Karpas-422 (cell line): ENCODE measurements at regions not wholly inside any gene's neighbourhood (a gene's known extent, or its start where the extent isn't known, plus 50 kb on each side); places are given as distances from the start of the nearest gene placed in this dataset.

Experiments used
- DNase-seq: peaks from one replicate; pipeline ENCODE4 v3.0.0-alpha.2; 2015
- H2AFZ ChIP-seq: fragments of 200-600 bp; sonication (generic); 2 replicates; pipeline ENCODE4 v1.6.1; 2014; ENCODE audit warnings: antibody characterized with exemption, low read length, mixed read lengths
- H3K27ac ChIP-seq: fragments of 200-600 bp; sonication (generic); 2 replicates; pipeline ENCODE4 v1.5.1; 2014; ENCODE audit warnings: mild to moderate bottlenecking, low read length, moderate library complexity
- H3K27me3 ChIP-seq: fragments of 200-600 bp; sonication (generic); 2 replicates; pipeline ENCODE4 v1.6.1; 2014; ENCODE audit warnings: low read length, mixed read lengths
- H3K36me3 ChIP-seq: fragments of 200-600 bp; sonication (generic); 2 replicates; pipeline ENCODE4 v1.6.1; 2014; ENCODE audit warnings: low read length, mixed read lengths; ENCODE audit not compliant: insufficient read depth
- H3K4me1 ChIP-seq: fragments of 200-600 bp; sonication (generic); 2 replicates; pipeline ENCODE4 v1.6.1; 2014; ENCODE audit warnings: mild to moderate bottlenecking, low read length, mixed read lengths
- H3K4me2 ChIP-seq: fragments of 200-600 bp; sonication (generic); 2 replicates; pipeline ENCODE4 v1.6.1; 2014; ENCODE audit warnings: low read length, low read depth, mild to moderate bottlenecking; ENCODE audit not compliant: poor library complexity, severe bottlenecking
- H3K4me3 ChIP-seq: fragments of 200-600 bp; sonication (generic); 2 replicates; pipeline ENCODE4 v1.5.1; 2014; ENCODE audit warnings: mild to moderate bottlenecking, antibody characterized with exemption, low read length, mixed read lengths
- H3K79me2 ChIP-seq: fragments of 200-600 bp; sonication (generic); 2 replicates; pipeline ENCODE4 v1.6.1; 2014; ENCODE audit warnings: mild to moderate bottlenecking, low read length, mixed read lengths
- H3K9ac ChIP-seq: fragments of 200-600 bp; sonication (generic); 2 replicates; pipeline ENCODE4 v1.6.0; 2014; ENCODE audit warnings: low read length
- H3K9me2 ChIP-seq: fragments of 200-600 bp; sonication (generic), shearing (Covaris generic); replicated peaks from 2 replicates; pipeline ENCODE4 v1.6.0; 2014; ENCODE audit warnings: mild to moderate bottlenecking, low read length, moderate library complexity; ENCODE audit not compliant: insufficient read depth
- H3K9me3 ChIP-seq: fragments of 300-700, 200-600 bp; sonication (generic); 2 replicates; pipeline ENCODE4 v1.6.1; 2014; ENCODE audit warnings: low read length, mixed read lengths
- H4K20me1 ChIP-seq: fragments of 200-600 bp; sonication (generic); 2 replicates; pipeline ENCODE4 v1.6.1; 2014; ENCODE audit warnings: mild to moderate bottlenecking, antibody characterized with exemption, low read length, low read depth; ENCODE audit not compliant: insufficient read depth

DNA sequence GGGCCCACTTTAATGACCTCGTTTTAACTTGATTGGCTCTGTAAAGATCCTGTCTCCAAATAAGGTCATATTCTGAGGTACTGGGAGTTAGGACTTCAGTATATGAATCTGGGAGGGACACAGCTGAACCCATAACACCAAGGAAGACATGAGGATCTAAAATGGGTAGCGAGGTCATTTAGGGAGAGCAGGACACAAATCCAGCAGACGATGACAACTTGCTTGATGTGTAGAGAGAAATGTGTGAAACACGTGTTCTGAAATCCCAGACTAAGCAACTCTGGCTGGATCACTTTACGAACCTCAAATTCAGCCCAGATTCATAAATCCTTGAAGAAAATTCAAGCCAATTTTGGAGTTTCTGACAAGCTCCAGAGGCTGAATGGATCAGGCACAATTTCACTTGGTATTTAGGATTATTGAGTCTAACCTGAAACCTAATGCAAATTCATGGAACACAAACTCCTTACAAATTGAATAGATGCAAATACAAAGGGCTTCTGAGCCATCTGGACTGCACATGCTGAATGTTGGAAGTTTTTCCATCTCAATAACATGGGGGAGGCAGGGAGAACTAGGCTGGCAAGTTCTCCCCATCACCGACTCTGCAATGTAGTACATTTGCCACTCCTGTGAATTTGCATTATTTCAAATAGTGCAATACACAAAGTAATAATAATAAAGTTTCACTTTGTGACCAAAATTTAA, 74.0 kb upstream of the SLC30A5 start:
- Histone ChIP-seq H3K36me3 (no peaks in the 10 kb centered on the region), H3K9me3 (no peaks in the 10 kb centered on the region), H4K20me1 (no peaks in the 10 kb centered on the region), H3K9me2 (no peaks in the 10 kb centered on the region), H2AFZ (no peak overlapping the region), H3K79me2 (no peaks in the 10 kb centered on the region), H3K4me1 (no peaks in the 10 kb centered on the region), H3K27ac (no peak overlapping the region), H3K27me3 (no peaks in the 10 kb centered on the region), H3K4me2 (no peak overlapping the region), H3K4me3 (no peak overlapping the region), H3K9ac (no peak overlapping the region)
- DNase-seq: no peak

GRCh38 chr5:69024241-69024651, 69.6 kb upstream of the SLC30A5 start:
- no peaks in the 10 kb centered on the region for H3K36me3 ChIP-seq
- H3K27me3 ChIP-seq: no peaks in the 10 kb centered on the region
- H3K79me2 ChIP-seq: no peaks in the 10 kb centered on the region
- DNase-seq: peak; percentile 87
- no peaks in the 10 kb centered on the region for H3K9me3 ChIP-seq
- H3K4me3 ChIP-seq: no peak overlapping the region
- no peak overlapping the region for H3K27ac ChIP-seq
- no peak overlapping the region for H3K9ac ChIP-seq
- H4K20me1 ChIP-seq: no peaks in the 10 kb centered on the region
- peaks cover 3% of the 10 kb centered on the region for H3K4me1 ChIP-seq
- H3K9me2 ChIP-seq: no peaks in the 10 kb centered on the region
- H3K4me2 ChIP-seq: no peak overlapping the region
- peak overlapping the region; percentile 4; the same call in 1 of the 2 replicates for H2AFZ ChIP-seq

- no peak overlapping the region for H3K27ac ChIP-seq
- H3K4me2 ChIP-seq: no peak overlapping the region
- H3K79me2 ChIP-seq: no peaks in the 10 kb centered on the region
- no peaks in the 10 kb centered on the region for H3K9me2 ChIP-seq
- H3K4me3 ChIP-seq: no peak overlapping the region
- H2AFZ ChIP-seq: no peak overlapping the region
- DNase-seq: no peak
- H3K27me3 ChIP-seq: no peaks in the 10 kb centered on the region
- H4K20me1 ChIP-seq: no peaks in the 10 kb centered on the region
- peaks cover 11% of the 10 kb centered on the region for H3K4me1 ChIP-seq
- H3K9me3 ChIP-seq: no peaks in the 10 kb centered on the region
- no peak overlapping the region for H3K9ac ChIP-seq
- no peaks in the 10 kb centered on the region for H3K36me3 ChIP-seq
Measured at GRCh38 chr5:69029292-69029691, 64.5 kb upstream of the SLC30A5 start.

DNA sequence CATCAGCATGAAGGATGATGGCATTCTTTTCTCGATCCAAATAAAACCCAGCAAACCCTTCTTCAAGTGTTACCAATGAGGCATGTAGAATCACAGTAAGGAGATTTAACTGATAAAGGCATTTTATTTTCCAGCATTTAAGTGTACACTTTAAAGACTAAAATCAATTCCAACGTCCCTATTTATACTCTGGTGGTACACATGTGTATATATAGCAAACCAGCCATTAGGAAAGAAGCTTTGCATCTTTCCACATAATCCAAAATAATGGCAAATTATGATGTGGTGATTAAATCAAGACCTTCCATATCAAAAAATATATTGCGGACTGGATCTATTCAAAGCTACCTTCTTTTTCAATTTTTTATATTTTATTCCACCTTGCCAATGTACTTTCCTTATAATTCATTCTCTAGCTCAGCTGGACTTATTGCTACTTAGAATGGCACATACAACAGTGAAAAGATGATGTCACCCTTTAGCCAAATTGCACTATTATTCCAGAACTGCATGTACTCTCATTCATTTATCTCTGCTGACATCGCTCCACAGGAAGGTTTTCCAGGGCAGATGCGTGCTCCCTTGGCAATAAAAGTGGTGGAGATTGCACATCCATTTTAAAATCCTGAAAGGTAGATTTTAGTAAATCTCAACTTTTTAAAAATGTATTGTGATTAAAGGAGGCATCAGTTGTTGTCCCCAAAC, 63.3 kb upstream of the SLC30A5 start:
- no peak overlapping the region for H3K4me3 ChIP-seq
- H2AFZ ChIP-seq: no peak overlapping the region
- H3K27ac ChIP-seq: no peak overlapping the region
- no peaks in the 10 kb centered on the region for H3K36me3 ChIP-seq
- no peak for DNase-seq
- H3K9me2 ChIP-seq: no peaks in the 10 kb centered on the region
- H4K20me1 ChIP-seq: no peaks in the 10 kb centered on the region
- no peaks in the 10 kb centered on the region for H3K79me2 ChIP-seq
- no peak overlapping the region for H3K9ac ChIP-seq
- H3K4me2 ChIP-seq: no peak overlapping the region
- peaks cover 11% of the 10 kb centered on the region for H3K4me1 ChIP-seq
- H3K9me3 ChIP-seq: no peaks in the 10 kb centered on the region
- no peaks in the 10 kb centered on the region for H3K27me3 ChIP-seq

DNA sequence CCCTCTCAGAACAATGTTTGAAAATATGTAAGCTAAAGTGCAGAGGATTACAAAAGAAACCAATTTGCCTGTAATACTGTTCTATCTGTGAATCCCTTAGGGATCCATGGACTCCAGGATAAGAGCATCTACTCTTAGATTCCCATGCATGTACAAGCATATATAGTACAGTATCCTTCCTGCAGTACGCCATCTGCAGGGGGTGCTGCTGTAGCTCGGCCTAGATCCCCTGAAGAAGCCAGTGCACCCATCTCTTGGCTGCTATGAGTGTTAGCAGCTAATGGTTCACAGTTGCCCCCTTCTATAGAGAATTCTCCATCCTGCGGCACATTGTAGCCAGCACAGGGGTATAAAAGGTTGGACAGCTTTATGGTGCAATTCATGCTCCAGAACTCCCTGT, 61.8 kb upstream of the SLC30A5 start:
- H3K9me2 ChIP-seq: no peaks in the 10 kb centered on the region
- H3K27me3 ChIP-seq: no peaks in the 10 kb centered on the region
- no peaks in the 10 kb centered on the region for H4K20me1 ChIP-seq
- H2AFZ ChIP-seq: no peak overlapping the region
- H3K79me2 ChIP-seq: no peaks in the 10 kb centered on the region
- no peak overlapping the region for H3K4me3 ChIP-seq
- no peak overlapping the region for H3K27ac ChIP-seq
- H3K4me2 ChIP-seq: no peak overlapping the region
- peak; percentile 48 for DNase-seq
- no peak overlapping the region for H3K9ac ChIP-seq
- H3K4me1 ChIP-seq: peaks cover 11% of the 10 kb centered on the region
- no peaks in the 10 kb centered on the region for H3K9me3 ChIP-seq
- H3K36me3 ChIP-seq: no peaks in the 10 kb centered on the region

DNA sequence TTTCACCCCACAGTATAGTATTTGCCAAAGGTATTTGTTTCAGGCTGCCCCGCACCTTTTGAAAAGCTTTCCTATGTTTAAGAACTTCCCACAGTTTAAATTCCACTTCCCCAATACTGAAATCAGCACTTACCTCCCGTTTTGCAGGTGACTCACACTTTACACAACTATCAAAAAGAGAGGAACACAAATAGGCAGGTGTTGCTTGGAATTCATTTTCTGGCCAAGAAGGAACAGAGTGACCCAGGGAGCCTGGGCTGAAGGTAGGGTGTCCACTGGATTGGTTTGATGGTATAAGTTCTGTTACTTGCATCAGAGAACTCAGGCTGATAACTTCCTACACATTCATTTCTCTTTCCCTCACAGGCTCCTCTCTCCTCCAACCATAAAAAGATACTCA, 60.1 kb upstream of the SLC30A5 start:
- Histone ChIP-seq H3K79me2 (no peaks in the 10 kb centered on the region), H3K4me2 (no peak overlapping the region), H3K4me1 (peaks cover 11% of the 10 kb centered on the region), H3K9me3 (no peaks in the 10 kb centered on the region), H3K36me3 (no peaks in the 10 kb centered on the region), H3K9ac (no peak overlapping the region), H2AFZ (no peak overlapping the region), H4K20me1 (no peaks in the 10 kb centered on the region), H3K27ac (no peak overlapping the region), H3K9me2 (no peaks in the 10 kb centered on the region), H3K27me3 (no peaks in the 10 kb centered on the region), H3K4me3 (no peak overlapping the region)
- DNase-seq: no peak

DNA sequence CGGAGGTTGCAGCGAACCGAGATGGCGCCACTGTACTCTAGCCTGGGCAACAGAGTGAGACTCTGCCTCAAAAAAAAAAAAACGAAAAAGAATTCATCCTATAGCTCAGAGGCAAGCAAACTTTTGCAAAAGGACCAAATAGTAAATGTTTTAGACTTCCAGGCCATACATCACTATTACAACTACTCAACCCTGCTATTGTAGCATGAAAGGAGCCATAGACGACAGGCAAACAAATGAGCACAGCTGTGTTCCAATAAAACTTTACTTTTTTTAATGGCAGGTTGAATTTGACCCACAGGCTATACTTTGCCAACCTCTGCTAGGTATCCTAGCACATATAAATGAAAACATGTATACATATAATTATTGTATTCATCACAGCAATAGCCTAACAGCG, 58.9 kb upstream of the SLC30A5 start:
- Histone ChIP-seq H3K79me2 (no peaks in the 10 kb centered on the region), H3K9ac (no peak overlapping the region), H3K36me3 (no peaks in the 10 kb centered on the region), H4K20me1 (no peaks in the 10 kb centered on the region), H3K4me3 (no peak overlapping the region), H3K9me3 (no peaks in the 10 kb centered on the region), H3K4me1 (peaks cover under 1% of the 10 kb centered on the region), H3K4me2 (no peak overlapping the region), H3K27me3 (no peaks in the 10 kb centered on the region), H3K27ac (no peak overlapping the region), H2AFZ (no peak overlapping the region), H3K9me2 (no peaks in the 10 kb centered on the region)
- DNase-seq: no peak

DNA sequence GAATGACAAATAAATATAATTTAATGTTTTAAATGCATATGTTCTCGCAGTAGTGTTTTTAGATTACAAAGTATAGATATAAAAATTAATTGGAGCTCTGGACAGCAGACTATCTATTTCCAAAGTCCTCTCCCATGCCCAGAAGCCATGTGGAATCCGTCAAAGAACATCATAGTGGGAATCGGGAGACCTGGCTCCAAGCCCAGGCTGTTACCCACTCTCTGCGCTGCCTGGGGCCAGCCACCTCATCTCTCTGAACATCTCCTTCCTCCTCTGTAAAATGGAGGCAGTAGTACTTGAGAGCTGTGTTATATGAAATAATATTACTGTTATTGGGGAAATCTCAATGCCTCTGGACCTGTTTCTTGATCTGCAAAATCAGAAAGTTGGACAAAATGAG, 58.1 kb upstream of the SLC30A5 start:
- H3K9me2 ChIP-seq: no peaks in the 10 kb centered on the region
- H3K4me3 ChIP-seq: no peak overlapping the region
- H3K27ac ChIP-seq: no peak overlapping the region
- H3K4me1 ChIP-seq: no peaks in the 10 kb centered on the region
- H3K36me3 ChIP-seq: no peaks in the 10 kb centered on the region
- H3K4me2 ChIP-seq: no peak overlapping the region
- no peaks in the 10 kb centered on the region for H3K9me3 ChIP-seq
- H4K20me1 ChIP-seq: no peaks in the 10 kb centered on the region
- no peak overlapping the region for H2AFZ ChIP-seq
- H3K79me2 ChIP-seq: no peaks in the 10 kb centered on the region
- no peaks in the 10 kb centered on the region for H3K27me3 ChIP-seq
- DNase-seq: no peak
- H3K9ac ChIP-seq: no peak overlapping the region
